ENCODE measurements at regions not wholly inside any gene's neighbourhood (a gene's known extent, or its start where the extent isn't known, plus 50 kb on each side); places are given as distances from the start of the nearest gene placed in this dataset.

- TF ChIP-seq CHD7 (IDR thresholded peaks at IDR 0.05; ENCODE audit: insufficient replicate concordance, low read length), result no peak
- no peak for TF ChIP-seq TCF12 (IDR thresholded peaks at IDR 0.05; ENCODE audit: low read depth, low read length)
- no peak for TF ChIP-seq TBP (IDR thresholded peaks at IDR 0.05; ENCODE audit: low read depth, low read length)
- no peak for TF ChIP-seq RXRA (IDR thresholded peaks at IDR 0.05; ENCODE audit: insufficient read depth, low read depth, low read length)
- no peak for TF ChIP-seq TAF1 (IDR thresholded peaks at IDR 0.05; ENCODE audit: low read depth, low read length)
- no peak for TF ChIP-seq NANOG (IDR thresholded peaks at IDR 0.05; ENCODE audit: insufficient read depth, low read depth, low read length, poor library complexity, severe bottlenecking)
- no peak for TF ChIP-seq FOSL1 (IDR thresholded peaks at IDR 0.05; ENCODE audit: insufficient read depth, low read depth, low read length)
- no peak for TF ChIP-seq EP300 (IDR thresholded peaks at IDR 0.05; ENCODE audit: borderline replicate concordance in 1 of 2, low read depth in 2 of 2, low read length in 2 of 2)
- TF ChIP-seq JUN (IDR thresholded peaks at IDR 0.05; ENCODE audit: low read depth, low read length), result no peak
- no peak for TF ChIP-seq RAD21 (IDR thresholded peaks at IDR 0.05 in 1 of 2, conservative IDR thresholded peaks at IDR 0.05 in 1 of 2; ENCODE audit: low read depth in 2 of 2, low read length in 2 of 2)
Observed at GRCh38 chr4:169899295-169899694, 126.9 kb downstream of the MFAP3L start (continued).

Data from H1 (cell line).